Trophoblast cell (in vitro differentiated cells and primary cell): ENCODE measurements at regions not wholly inside any gene's neighbourhood (a gene's known extent, or its start where the extent isn't known, plus 50 kb on each side); places are given as distances from the start of the nearest gene placed in this dataset.

Experiments
- DNase-seq, 2 donors: peaks; one replicate each; pipeline ENCODE4 v3.0.0-alpha.2; 2016
- H2AFZ ChIP-seq: 2 replicates; pipeline ENCODE4 v1.6.1; 2013; ENCODE audit warnings: low read length, moderate library complexity, mild to moderate bottlenecking; ENCODE audit not compliant: insufficient read depth, poor library complexity
- H2AK5ac ChIP-seq: 2 replicates; pipeline ENCODE4 v1.6.1; 2013; ENCODE audit warnings: mild to moderate bottlenecking, low read length
- H2BK120ac ChIP-seq: 2 replicates; pipeline ENCODE4 v1.6.1; 2013; ENCODE audit warnings: low read length, mild to moderate bottlenecking, moderate library complexity; ENCODE audit not compliant: insufficient read depth, poor library complexity
- H2BK12ac ChIP-seq: 2 replicates; pipeline ENCODE4 v1.6.1; 2013; ENCODE audit warnings: mild to moderate bottlenecking, low read length, moderate library complexity
- H2BK5ac ChIP-seq: 2 replicates; pipeline ENCODE4 v1.6.1; 2013; ENCODE audit warnings: low read length, low read depth, moderate library complexity, mild to moderate bottlenecking; ENCODE audit not compliant: poor library complexity
- H3K14ac ChIP-seq: 2 replicates; pipeline ENCODE4 v1.6.1; 2013; ENCODE audit warnings: mild to moderate bottlenecking, low read length
- H3K18ac ChIP-seq: 2 replicates; pipeline ENCODE4 v1.6.1; 2013; ENCODE audit warnings: mild to moderate bottlenecking, low read length
- H3K23ac ChIP-seq: 2 replicates; pipeline ENCODE4 v1.6.1; 2013; ENCODE audit warnings: low read length
- H3K27ac ChIP-seq: 2 replicates; pipeline ENCODE4 v1.5.1; 2013; ENCODE audit warnings: low read depth, mild to moderate bottlenecking, inconsistent platforms, low read length, moderate library complexity
- H3K27me3 ChIP-seq: 2 replicates; pipeline ENCODE4 v1.6.1; 2013; ENCODE audit warnings: inconsistent platforms, mild to moderate bottlenecking, low read length, moderate library complexity; ENCODE audit not compliant: insufficient read depth
- H3K36me3 ChIP-seq, 2 experiments: 1 replicate in 1 of 2; 2 replicates in 1 of 2; pipeline ENCODE4 v1.6.1; 2013; ENCODE audit warnings: low read length in 2 of 2, mild to moderate bottlenecking in 2 of 2, moderate library complexity in 1 of 2; ENCODE audit not compliant: insufficient read depth in 2 of 2, control insufficient read depth in 1 of 2
- H3K4ac ChIP-seq: 2 replicates; pipeline ENCODE4 v1.6.1; 2013; ENCODE audit warnings: low read depth, mild to moderate bottlenecking, low read length, moderate library complexity
- H3K4me1 ChIP-seq, 2 experiments: 1 replicate in 1 of 2; 2 replicates in 1 of 2; pipeline ENCODE4 v1.6.1; 2013; ENCODE audit warnings: low read length in 2 of 2, mild to moderate bottlenecking in 2 of 2, moderate library complexity in 1 of 2; ENCODE audit not compliant: insufficient read depth in 2 of 2, control insufficient read depth in 1 of 2
- H3K4me2 ChIP-seq: 2 replicates; pipeline ENCODE4 v1.6.1; 2013; ENCODE audit warnings: inconsistent platforms, mild to moderate bottlenecking, low read length, moderate library complexity
- H3K4me3 ChIP-seq: 2 replicates; pipeline ENCODE4 v1.5.1; 2013; ENCODE audit warnings: mild to moderate bottlenecking, low read depth, low read length, inconsistent platforms
- H3K79me1 ChIP-seq: one replicate; pipeline ENCODE4 v1.6.1; 2013; ENCODE audit warnings: low read length
- H3K79me2 ChIP-seq: 2 replicates; pipeline ENCODE4 v1.6.1; 2013; ENCODE audit warnings: low read length, mild to moderate bottlenecking; ENCODE audit not compliant: control insufficient read depth, insufficient read depth, poor library complexity
- H3K9ac ChIP-seq: 2 replicates; pipeline ENCODE4 v1.6.1; 2013; ENCODE audit warnings: mild to moderate bottlenecking, low read length
- H3K9me3 ChIP-seq: 2 replicates; pipeline ENCODE4 v1.6.1; 2013; ENCODE audit warnings: low read depth, mild to moderate bottlenecking, control low read depth, inconsistent platforms, low read length; ENCODE audit not compliant: insufficient read depth
- H4K12ac ChIP-seq: 2 replicates; pipeline ENCODE4 v1.6.1; 2013; ENCODE audit warnings: low read depth, mild to moderate bottlenecking, low read length, moderate library complexity
- H4K8ac ChIP-seq: 2 replicates; pipeline ENCODE4 v1.6.1; 2013; ENCODE audit warnings: low read depth, mild to moderate bottlenecking, low read length, moderate library complexity
- H4K91ac ChIP-seq: one replicate; pipeline ENCODE4 v1.6.1; 2013; ENCODE audit warnings: low read depth, mild to moderate bottlenecking, low read length, moderate library complexity
- WGBS: extraction: QIAGEN DNeasy Blood & Tissue Kit; methylation state at CpG from one replicate; pipeline ENCODE4 v1.1.7; 2013; ENCODE audit warnings: missing lambda C conversion rate; ENCODE audit not compliant: insufficient read length, insufficient coverage; ENCODE audit errors: extremely low coverage; 5-methylcytosine and 5-hydroxymethylcytosine counted together

DNA sequence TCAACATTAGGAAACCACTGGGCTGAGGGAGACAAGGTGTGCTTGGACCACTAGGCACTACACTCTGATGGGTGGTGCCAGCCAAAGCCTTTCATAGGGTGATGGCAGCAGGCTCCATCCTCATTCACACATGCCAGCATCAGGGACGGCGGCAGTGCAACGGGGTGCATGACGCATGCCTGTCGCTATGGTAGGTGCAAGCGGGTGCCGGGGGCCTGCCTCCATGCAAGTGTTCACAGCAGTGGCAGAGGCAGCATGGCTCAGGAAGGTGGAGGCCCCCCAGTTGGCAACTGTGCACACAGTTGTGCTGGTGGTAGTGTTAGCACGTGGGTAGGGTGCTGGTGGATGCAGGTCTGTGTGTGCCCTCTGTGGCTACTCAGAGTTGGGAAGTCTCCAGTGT is 184.1 kb downstream of the RELL1 start:
- Histone ChIP-seq H4K8ac (no peak overlapping the region), H3K14ac (no peak overlapping the region), H2BK12ac (no peak overlapping the region), H2BK120ac (no peak overlapping the region), H2AK5ac (no peak overlapping the region), H3K9ac (no peak overlapping the region), H3K79me2 (no peaks in the 10 kb centered on the region), H3K27me3 (no peaks in the 10 kb centered on the region), H3K4ac (no peak overlapping the region), H3K27ac (no peak overlapping the region), H3K23ac (no peak overlapping the region), H2BK5ac (no peak overlapping the region), H3K36me3 (no peaks in the 10 kb centered on the region), H3K79me1 (no peaks in the 10 kb centered on the region), H4K91ac (no peak overlapping the region), H3K4me3 (no peak overlapping the region), H2AFZ (no peak overlapping the region), H3K9me3 (peaks cover 2% of the 10 kb centered on the region), H3K4me2 (no peak overlapping the region), H4K12ac (no peak overlapping the region), H3K4me1 (no peaks in the 10 kb centered on the region), H3K18ac (peak overlapping the region; percentile 26)
- no peak for DNase-seq
- WGBS: no CpG with 5 or more reads among the region's 8 CpGs
